ENCODE measurements at regions not wholly inside any gene's neighbourhood (a gene's known extent, or its start where the extent isn't known, plus 50 kb on each side); places are given as distances from the start of the nearest gene placed in this dataset.
"Not testable (repeated sequence)": the region's sequence is repeated elsewhere in the genome, so short reads cannot be mapped to it uniquely, and the experiment has no call there.

DNA sequence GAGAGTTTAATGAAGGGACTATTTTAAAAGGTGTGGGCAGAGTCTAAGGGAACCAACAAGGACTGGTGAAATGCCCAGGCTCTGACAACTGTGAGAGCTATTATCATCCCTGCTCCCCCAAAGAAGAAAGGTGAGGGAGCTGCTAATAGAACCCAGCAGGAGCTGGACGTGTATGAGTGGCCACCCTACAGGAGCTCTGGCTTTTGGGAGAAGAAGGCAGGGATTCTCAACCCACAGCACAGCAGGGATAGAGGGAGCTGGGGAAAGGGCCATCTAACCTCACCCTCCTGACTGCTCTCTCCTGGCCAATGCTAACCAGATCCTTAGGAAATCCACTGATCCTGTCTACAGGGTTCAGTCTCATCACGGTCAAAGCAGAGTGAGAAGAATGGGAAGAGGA, 57.1 kb downstream of the GRIN2B start:
- no peak for DNase-seq

DNA sequence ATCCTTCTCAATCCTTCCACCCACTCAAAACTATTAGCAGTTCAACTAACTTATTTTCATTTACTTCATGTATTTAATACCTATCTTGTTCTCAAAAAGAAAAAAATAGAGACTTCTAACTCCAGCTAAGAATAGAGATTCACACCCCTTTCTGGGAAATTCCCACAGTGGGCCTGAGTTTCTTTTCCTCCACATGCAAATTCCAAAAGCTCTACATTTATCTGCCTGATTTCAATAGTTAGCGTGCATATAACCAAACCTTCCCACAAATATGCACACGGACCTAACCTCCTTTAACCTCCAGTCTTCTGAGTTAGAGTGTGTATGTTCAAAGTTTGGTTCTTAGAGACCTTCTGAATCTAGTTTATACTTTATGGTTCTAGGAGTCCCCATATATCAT, 62.5 kb downstream of the GRIN2B start:
- no peak for DNase-seq

DNA sequence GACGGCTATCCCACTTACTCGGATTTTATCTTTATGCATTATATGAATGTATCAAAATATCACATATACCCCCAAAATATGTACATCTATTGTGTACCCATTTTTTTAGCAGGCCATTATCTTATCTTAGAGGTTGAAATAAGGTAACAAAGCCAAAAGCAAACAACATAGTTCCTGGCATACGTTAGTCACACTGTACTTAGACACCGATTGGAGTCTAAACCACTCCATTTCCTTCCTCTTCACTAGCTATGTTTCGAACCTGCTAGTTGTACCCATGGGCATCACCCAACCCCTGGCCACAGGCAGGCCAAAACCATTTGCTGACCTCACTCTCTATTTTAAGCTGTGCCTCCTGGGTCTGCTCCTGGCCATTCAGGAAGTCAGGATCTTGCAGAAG, 66.3 kb downstream of the GRIN2B start:
- no peak for DNase-seq

DNA sequence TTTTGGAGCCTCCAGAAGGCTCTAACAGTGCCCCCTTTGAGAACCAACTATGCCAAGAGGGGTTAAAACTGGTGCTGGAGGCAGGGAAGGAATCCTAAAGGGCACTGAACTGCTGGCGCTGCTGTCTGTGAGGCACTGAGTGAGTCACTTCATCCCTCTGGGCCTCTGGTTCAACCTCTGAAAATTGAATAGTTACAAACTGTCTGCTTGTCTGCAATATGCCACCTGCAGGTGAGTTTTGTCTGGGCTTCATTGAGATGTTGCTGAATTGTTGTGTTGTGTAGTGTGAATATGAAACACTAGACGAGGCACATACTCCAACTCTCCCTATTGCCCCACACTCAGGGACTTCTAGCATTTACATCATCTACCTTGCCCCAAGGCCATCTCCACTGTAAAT, 68.0 kb downstream of the GRIN2B start:
- DNase-seq: no peak

DNA sequence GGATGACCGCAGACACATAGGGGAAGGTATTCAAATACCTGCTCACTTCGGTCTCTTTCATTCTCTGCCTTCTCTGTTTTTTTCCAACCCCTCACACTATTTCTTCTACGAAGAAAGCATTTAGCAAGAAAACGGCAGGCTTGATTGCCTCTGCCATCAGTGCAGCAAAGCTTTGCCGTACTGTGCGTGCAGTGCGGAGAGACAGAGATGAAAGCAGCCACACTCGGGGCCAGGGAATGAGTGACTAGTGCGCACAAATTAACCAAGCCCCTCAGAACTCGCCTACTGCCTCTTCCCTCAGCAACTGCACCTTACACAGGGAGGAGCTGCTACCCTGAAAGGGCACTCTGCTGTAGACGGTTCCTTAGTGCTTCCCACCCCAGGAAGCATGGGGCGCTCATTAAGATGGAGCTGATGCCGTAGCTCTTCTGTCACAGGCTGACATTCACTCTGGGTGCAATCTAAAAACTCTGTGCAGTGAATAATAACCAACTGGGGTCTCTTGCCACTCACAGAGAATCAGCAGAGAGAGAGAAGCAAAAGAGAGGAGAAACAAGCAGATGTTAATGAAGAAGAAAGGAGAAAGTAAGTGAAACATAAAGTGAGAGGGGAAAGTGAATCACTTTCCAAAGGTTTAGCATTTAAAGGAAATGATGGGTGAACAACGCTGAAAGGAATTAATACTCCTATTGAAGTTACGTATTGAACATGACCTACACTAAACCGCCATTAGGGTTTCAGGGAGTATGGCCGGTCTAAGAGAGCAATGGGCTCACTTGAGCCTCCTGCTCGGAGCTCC, 69.4 kb downstream of the GRIN2B start:
- no peak for DNase-seq

DNA sequence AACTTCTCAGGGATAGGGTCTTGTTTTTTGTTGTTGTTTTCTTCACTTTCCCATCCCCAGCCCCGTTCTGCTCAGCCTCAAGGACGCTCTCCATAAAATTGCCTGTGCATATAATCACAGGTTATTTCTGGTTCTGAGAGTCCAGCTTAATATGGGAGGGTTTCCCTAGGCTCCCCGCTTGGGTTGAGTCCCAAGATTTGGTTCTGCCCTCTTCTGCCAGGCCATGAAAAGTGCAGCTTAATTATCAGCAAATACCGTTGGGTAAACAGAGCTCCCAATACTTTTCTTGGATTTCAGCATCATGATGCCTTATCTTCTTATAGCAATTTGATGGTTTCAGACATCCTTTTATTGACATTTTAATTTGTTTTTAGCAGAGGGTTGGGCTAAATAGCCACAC, 75.6 kb downstream of the GRIN2B start:
- no peak for DNase-seq

DNA sequence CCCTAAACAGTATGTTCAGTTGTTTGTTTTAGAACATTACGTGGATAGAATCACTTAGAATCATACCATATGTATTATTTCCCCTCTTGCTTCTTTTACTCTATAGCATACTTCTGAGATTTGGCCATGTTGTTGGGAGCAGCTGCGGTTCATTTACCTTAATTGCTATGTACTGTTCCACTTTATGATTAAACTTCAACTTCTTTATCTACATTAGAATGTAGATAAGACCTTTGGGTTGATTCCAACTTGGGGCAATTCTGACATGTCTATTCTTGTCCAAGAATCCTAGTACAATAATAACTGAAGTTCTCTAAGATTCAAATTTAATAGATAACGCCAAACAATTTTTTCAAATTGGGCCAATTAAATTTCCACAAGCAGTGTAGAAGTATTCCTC, 80.7 kb downstream of the GRIN2B start:
- DNase-seq: no peak

DNA sequence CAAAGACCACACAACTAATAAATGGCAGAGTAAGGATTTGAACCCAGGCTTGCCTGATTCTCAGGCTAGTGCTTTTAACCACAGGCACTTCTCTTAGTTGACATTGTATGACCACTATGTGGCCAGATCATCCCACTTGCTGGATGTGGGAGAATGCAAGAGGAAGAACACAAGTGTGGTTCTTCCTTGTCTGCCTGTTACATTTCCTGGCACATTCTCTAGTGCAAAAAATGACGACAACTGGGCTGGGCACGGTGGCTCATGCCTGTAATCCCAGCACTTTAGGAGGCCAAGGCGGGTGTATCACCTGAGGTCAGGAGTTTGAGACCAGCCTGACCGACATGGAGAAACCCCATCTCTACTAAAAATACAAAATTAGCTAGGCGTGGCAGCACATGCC, 83.0 kb downstream of the GRIN2B start:
- DNase-seq: not testable (repeated sequence)

DNA sequence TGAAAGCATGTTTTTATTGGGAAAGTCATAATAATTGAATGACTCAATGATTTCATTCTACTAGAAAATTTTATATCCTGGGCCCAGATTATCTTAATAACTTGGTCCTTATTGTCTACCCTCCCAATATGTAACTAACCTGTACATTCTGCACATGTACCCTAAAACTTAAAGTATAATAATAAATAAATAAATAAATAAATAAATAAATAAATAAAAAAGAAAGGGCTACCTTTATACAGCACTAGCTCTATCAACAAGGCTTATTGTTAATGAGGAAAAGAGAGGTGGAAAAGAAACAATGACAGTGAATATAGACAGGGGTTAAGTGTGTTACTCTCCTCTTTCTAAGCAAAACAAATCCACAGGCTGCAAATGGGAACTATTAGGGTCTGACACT, 83.6 kb downstream of the GRIN2B start:
- DNase-seq: no peak

DNA sequence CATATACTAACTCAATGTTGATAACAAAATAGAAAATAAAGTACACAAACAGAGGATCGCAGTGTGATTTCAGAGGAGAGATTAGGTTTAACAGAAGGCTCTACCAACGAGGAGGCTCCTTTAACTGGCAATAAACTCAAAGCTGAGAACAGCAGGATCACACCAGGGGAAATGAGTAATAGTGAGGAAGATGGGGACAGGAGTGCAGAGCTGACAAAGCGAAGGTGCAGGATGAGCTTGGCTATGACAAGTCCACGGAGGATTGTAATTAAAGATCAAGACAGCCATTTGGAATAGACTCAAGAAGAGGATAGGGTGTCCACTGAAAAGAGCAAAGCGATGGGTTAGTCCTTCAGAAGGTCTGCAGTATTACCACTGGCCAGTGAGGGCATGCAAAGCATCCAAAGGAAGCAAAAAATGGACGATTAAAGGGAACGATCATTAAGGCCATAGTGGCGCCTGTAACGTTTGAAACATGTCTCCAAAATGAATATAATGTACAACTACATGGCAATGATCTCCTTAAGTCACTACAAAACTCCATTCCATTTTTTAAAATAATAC, 85.3 kb downstream of the GRIN2B start:
- no peak for DNase-seq

DNA sequence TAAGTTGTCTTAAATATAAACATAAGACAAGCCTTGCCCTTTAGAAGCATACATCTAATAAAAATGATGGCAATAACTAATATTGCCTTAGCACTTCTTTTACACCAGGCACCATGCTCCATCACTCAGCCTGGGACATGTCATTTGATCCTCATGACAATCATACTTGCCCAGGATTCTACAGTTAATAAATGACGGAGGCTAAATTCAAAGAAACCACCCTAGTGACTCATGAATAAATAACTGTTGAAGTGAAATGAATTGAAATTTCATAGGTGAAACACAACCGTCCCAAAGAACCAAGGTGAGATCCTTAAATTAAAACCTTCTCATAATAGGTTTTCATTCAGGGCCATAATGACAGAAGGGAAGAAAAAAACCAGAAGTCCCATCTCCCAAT, 89.5 kb downstream of the GRIN2B start:
- no peak for DNase-seq

DNA sequence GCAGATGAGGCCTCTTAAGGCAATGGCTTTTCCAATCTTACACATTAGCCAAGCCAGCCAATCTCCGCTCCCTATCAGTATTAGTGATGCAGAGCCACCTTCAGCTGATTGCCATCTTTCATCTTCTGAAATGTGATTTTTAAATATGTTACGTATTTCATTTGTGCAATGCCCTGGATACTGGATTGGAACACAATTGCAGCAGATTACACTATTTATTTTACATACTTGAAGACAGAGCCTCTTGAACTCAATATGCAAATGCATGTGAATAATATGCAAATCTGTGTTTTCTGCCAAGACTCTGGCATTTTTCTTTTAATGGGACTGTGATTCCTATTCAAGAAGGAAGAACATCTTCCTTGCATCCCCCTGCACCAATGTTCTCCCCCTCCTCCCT, 90.5 kb downstream of the GRIN2B start:
- DNase-seq: no peak

DNA sequence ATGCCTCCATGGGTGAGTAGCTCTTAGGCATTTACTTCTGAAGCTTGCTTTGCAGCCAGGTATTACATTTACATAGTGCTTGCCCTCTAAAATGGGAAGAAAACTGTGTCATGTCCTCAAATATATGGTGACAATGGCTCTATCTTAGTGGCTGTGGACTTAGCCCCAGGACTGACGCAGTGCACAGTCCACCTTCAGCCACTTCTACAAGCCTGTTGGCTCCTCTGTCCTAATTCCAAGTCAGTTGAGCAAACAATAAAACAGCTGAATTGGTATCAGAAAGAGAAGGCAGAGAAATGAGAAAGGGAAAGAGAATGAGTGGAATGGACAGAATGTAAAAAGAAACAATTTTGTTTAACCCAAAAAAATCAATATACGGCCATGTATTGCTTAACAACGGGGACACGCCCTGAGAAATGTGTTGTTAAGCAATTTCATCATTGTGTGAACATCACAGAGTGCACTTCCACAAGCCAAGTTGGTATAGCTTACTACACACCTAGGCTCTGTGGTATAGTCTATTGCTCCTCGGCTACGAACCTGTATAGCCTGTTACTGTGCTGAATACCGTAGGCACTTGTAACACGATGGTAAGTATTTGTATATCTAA, 93.5 kb downstream of the GRIN2B start:
- no peak for DNase-seq

DNA sequence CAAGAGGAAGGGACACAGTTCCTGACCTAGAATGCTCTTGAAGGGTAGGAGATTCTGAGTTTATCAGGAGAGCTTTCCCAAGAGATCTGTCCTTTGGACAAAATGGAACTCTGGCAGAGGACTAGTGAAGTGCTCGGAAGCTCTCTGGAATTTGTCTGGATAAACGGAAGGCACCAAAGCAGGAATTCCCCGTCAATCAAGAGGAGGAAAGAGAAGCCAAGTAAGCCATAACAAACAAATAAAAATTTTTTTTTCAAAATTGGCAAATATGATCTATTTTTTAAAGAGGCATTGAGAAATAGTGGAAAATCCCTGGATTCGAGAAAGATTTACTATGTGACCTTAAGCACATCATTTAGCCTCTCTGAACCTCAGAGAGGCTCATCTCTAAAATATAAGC, 99.2 kb downstream of the GRIN2B start:
- DNase-seq: no peak

DNA sequence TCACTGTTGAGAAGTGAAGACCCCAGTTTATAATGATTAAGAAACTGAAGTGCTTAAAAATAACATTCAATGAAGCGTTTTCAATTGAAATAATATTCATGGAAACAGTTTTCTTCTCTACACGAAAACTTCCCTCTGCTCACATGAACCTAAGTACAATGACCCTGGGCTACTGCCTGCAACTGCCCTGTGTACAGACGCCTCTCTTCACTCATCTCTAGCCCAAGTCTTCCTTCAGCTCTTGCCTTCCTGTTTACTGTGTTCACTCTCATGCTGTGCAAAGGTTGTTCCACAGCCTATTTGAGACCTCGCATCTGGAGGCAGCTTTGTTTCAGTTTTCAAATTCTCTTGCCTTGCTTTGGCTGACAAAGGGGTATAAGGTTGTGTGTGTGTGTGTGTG, 100.8 kb downstream of the GRIN2B start:
- DNase-seq: no peak

DNA sequence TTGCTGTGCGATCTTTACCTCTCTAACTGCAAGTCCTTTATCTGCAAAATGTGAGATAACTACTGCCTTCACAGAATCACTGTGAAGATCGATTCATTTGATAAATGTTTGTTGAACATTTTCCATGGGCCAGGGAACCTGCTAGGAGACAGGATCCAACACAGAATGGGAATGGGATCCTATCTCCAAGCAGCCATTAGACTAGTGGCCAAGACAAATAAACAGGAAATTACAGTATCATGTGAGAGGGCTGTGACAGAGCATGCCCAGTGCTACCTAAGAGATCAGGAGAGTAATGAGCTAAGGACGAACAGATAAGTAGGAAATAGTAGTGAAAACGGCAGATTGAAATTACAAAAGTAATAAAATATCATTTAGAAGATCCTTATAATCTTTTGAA, 105.7 kb downstream of the GRIN2B start:
- no peak for DNase-seq

DNA sequence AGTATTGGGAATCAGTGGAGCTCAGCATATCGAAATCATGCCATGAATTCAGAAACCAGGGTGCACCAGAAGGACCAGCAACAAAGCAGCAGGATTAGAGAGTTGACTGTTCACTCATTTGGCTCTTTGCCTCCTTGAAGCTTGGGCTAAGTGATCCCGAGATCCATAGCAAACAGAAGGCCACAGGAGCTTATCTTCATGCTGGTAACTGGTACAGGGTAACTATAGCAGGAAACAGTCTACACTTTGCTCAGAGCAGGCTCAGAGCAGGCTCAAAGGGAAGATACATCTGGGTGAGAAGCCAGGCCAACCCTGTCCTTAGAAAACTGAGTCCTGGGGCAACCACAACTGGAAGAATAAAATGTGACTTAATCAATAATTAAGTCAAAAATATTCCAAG, 111.1 kb downstream of the GRIN2B start:
- DNase-seq: no peak

DNA sequence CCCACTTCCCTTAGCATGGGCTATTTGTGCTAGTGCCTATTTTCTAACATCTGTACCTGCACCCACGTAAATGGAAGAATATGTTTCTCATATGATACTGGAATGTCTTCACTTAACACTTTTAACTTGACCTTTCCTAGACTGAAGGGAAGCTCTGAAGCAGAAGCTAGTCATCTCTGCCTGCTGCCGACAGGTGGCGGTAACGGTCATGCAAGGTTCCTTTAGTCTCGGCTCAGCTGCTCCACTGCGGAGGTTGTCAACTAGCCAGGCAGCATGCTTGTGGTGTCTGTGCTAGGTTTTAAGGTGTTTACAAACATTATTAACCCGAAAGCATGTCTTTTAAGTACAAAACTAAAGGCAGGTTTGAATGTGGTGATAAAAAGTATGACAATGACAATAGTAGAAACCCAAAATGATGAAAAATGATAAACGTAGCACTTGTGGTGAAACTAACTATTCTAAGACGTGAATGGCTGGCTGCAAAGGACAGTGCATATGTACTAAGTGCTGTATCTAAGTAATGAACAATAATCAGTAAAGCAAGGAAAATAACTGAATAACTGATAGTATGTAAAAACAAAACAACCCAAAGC, 117.2 kb downstream of the GRIN2B start:
- DNase-seq: no peak

DNA sequence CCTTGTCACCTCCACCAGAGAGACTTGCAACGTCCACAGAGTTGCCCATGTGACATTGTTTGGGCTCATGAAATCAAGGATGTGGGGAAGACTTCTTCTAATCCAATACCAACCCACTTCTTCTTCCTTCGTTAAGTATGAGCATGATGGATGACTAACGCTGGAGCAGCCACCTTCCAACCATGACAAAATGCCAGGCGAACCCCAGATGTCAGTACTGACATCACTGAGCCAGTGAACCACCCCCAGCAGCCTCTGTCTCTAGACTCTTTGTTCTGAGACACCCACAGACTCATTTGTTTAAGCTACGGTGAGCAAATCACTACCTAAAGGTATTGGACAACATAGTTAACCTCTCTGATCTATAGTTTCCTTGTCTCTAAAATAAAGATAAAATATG, 123.7 kb downstream of the GRIN2B start:
- no peak for DNase-seq

DNA sequence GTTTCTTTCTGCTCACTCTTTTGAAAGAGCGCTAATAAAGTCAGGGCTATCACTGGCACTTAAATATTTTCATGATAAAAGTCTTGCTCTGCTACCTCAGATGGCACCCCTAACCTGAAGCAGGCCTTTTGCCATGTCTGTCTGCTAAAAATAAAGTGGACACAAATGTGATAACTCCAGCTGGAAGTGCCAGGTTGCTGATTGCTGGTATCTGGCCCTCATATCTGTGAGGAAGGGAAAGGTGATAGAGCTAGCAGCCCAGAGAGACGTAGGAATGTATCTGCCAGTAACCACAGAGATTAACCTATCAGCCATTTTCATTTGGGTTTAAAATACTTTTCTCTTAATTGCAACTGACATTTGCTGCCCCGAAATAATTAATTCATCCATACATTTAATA, 127.9 kb downstream of the GRIN2B start:
- no peak for DNase-seq

DNA sequence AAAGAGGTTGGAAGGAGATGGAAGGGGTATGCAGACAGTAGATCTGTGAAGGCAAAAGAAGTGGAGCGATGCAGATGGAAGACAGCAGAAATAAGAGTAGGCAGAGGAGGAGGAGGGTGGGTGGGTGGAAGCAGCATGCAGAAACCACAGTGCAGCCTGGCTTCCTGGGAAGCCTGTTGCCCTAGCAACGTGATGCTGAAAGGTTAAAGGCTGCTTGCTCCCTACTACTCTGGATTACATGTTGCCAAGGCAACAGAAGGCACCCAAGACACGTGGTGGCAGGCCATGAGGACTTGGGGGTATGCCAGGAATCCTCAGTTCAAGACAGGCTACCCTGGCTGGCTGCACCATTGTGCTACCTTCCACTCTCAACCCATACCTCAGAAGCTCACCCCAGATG, 129.6 kb downstream of the GRIN2B start:
- DNase-seq: no peak

DNA sequence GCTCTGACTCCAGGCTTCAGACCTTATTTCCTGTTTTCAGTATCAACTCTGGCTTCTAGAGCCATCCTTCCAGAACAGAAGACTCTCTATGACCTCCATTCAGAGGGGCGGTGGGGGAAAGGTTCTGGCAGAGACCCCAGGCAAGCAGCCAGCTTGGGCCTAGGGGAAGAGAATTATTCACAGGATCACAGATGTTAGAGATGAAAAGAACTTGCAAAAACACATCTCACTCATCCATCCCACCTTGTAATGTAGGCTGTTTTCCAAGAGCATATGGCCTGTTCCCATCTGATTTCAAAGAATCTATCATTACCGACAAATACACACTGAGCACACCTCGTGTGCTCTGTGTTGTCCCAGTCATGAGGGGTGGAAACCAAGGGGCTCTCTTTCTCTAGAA, 131.9 kb downstream of the GRIN2B start:
- DNase-seq: no peak

DNA sequence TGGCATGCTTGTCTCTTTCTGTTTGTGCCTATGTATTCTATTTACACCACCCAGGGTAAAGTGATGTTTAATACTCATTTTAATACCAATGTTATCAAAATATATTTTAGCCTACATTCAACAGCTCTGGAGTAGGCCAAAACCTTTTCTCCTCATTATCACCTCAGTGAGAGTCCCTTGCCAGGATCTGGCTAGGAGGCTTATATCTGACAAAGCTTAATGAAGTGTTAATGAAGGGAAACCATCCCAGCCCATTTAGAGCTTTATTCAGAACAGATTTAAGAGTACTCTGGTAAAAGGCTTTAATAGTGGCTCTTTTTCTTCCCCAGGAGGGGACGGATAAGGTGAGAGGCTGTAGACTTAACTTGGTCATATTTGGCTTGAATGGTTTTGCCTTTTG, 137.6 kb downstream of the GRIN2B start:
- no peak for DNase-seq

DNA sequence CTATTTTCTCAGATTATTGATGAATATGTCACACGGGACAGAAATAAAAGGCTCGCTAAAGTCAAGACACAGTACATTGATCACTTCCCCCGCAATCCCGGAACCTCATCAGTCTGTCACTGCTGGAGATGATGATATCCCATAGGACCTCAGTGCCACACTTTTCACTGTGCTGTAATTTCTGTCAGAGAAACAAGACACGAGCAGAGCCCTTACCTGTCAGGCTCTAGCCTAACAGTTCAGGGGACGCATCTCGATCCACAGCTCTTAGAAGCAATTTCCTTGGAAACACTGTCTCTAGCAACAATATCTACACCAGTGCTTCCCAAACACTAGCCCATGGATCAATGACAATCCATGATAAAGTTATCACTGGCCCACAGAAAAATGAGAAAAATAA, 140.0 kb downstream of the GRIN2B start:
- no peak for DNase-seq

Measured in DMS 273 treated with DMSO at 0.1 percent for 48 hours (cell line).